ENCODE measurements at regions not wholly inside any gene's neighbourhood (a gene's known extent, or its start where the extent isn't known, plus 50 kb on each side); places are given as distances from the start of the nearest gene placed in this dataset.

- ATAC-seq (ENCODE audit: insufficient number of reproducible peaks, low FRiP score, low read depth), result no peak
- Histone ChIP-seq H3K4me1 (ENCODE audit: control insufficient read depth in 1 of 2, low read depth in 2 of 2) (no peaks in the 10 kb centered on the region), H3K9me3 (no peaks in the 10 kb centered on the region), H3K36me3 (no peaks in the 10 kb centered on the region), H3K4me3 (no peak overlapping the region), H3K27ac (no peak overlapping the region), H3K27me3 (replicated peaks; ENCODE audit: insufficient read depth) (no peaks in the 10 kb centered on the region)
- DNase-seq (ENCODE audit: low spot score), result no peak
- TF ChIP-seq, protein P1, sequence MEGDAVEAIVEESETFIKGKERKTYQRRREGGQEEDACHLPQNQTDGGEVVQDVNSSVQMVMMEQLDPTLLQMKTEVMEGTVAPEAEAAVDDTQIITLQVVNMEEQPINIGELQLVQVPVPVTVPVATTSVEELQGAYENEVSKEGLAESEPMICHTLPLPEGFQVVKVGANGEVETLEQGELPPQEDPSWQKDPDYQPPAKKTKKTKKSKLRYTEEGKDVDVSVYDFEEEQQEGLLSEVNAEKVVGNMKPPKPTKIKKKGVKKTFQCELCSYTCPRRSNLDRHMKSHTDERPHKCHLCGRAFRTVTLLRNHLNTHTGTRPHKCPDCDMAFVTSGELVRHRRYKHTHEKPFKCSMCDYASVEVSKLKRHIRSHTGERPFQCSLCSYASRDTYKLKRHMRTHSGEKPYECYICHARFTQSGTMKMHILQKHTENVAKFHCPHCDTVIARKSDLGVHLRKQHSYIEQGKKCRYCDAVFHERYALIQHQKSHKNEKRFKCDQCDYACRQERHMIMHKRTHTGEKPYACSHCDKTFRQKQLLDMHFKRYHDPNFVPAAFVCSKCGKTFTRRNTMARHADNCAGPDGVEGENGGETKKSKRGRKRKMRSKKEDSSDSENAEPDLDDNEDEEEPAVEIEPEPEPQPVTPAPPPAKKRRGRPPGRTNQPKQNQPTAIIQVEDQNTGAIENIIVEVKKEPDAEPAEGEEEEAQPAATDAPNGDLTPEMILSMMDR (IDR thresholded peaks at IDR 0.05), result no peak
These were observed 100.4 kb downstream of the PXDC1 start for GRCh38 chr6:3650959-3651697.

DNA sequence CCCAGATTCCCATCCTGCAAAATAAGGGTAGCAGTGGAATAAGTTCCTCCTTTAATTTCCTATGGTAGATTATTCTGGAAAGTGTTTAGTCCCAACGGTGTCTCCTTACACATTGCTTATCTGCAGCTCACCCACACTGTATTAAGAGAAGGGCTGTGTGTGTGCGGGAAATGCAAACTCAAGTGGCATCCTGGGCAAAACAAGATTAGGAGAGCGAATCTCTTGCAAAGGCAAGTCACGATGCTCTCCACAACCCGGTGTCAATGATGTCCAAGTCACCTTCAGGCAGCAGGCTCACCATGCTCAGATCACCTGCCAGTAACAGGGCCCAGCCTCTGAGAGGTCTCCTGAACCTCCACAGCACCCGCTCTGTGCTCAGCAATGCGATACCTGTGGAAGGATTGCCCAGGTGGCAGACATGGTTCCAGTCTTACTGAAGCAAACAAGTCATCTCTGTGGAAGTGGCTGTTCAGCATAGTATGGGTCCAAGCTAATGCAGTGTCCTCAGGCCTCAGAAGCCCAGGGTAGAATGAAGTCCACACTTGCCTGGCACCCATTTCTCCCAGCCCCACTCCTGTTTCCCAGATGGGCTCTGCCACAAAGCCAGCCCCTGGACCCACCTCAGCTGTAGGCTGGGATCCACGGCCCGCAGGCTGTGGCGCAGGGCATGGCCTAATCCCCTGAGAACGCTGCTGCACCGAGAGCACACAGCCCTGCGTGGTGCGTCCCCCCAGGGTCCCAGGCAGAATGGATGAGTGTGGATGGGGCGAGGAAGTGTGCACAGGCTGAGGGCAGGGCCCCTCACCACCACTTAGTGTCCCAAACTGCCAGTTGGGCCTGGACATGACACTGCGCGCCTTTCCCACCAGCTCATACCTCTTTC is 101.2 kb downstream of the PXDC1 start:
- no peaks in the 10 kb centered on the region for H3K4me1 ChIP-seq (ENCODE audit: control insufficient read depth in 1 of 2, low read depth in 2 of 2)
- TF ChIP-seq, protein P1 (IDR thresholded peaks at IDR 0.05), result no peak
- no peaks in the 10 kb centered on the region for H3K9me3 ChIP-seq
- no peak overlapping the region for H3K4me3 ChIP-seq
- H3K27ac ChIP-seq, result no peak overlapping the region
- no peaks in the 10 kb centered on the region for H3K36me3 ChIP-seq
- no peaks in the 10 kb centered on the region for H3K27me3 ChIP-seq (replicated peaks; ENCODE audit: insufficient read depth)
- DNase-seq (ENCODE audit: low spot score), result no peak
- ATAC-seq (ENCODE audit: insufficient number of reproducible peaks, low FRiP score, low read depth), result no peak

DNA sequence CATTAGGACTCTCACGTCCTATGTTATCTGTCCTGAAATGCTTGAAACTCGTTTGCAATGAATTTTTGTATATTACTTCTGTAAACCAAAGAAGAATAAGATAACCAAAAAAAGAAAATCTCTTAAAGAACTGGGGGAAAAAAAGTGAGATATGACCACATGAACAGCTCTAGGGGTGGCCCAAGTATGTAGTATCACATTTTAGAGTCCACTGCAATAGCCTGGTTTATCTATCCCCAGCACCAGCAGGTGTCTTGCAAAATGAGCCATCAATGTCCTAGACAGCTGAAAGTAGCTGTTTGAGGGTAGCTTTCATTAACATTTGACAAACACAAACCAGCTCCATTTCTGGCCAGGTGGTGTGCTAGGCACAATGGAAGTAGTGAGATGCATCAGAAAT is 102.8 kb downstream of the PXDC1 start:
- TF ChIP-seq, protein P1 (IDR thresholded peaks at IDR 0.05), result no peak
- Histone ChIP-seq H3K27me3 (replicated peaks; ENCODE audit: insufficient read depth) (no peaks in the 10 kb centered on the region), H3K4me1 (ENCODE audit: control insufficient read depth in 1 of 2, low read depth in 2 of 2) (no peaks in the 10 kb centered on the region), H3K27ac (no peak overlapping the region), H3K36me3 (no peaks in the 10 kb centered on the region), H3K4me3 (no peak overlapping the region), H3K9me3 (no peaks in the 10 kb centered on the region)
- no peak for DNase-seq (ENCODE audit: low spot score)
- no peak for ATAC-seq (ENCODE audit: insufficient number of reproducible peaks, low FRiP score, low read depth)

DNA sequence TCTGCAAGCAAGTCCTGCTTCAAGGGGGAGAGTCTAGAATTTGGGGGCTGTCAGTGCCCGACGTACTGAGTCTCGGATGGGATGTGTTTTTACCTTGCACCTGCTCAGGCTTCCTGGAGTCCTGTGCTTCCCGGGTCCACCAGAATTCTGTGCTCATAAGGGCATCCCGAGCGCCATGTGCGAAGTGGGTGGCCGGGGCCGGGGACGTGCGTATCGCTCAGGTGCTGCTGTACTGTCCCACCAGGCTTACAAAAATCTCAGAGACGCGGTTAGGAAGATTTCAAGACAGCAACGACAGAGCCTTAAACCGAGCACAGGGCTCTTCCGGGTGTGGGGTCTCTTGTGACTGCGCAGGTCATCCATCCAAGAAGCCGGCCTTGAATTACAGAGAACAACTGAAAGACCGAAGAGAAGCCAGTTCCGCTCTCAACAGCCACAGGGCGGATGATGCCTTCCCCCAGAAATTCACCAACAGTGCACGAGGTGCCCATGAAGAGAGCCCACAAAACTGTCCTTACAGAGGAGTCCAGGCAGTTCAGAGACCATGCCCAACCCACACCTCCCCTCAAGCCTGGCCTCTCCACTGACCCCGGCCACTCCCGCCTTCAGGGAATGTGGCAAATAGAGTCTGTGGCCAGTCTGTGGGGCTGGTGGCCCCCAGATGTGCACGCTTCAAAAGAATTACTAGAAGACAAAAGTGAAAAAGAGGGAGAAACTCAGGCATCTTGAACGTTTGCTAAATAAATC is 104.7 kb downstream of the PXDC1 start:
- no peaks in the 10 kb centered on the region for H3K4me1 ChIP-seq (ENCODE audit: control insufficient read depth in 1 of 2, low read depth in 2 of 2)
- H3K27me3 ChIP-seq (replicated peaks; ENCODE audit: insufficient read depth), result no peaks in the 10 kb centered on the region
- no peaks in the 10 kb centered on the region for H3K36me3 ChIP-seq
- H3K27ac ChIP-seq, result no peak overlapping the region
- ATAC-seq (ENCODE audit: insufficient number of reproducible peaks, low FRiP score, low read depth) (no peak), DNase-seq (ENCODE audit: low spot score) (no peak)
- no peaks in the 10 kb centered on the region for H3K9me3 ChIP-seq
- TF ChIP-seq, protein P1 (IDR thresholded peaks at IDR 0.05), result no peak
- no peak overlapping the region for H3K4me3 ChIP-seq

GRCh38 chr6:3644739-3645012 is 106.8 kb downstream of the PXDC1 start:
- TF ChIP-seq, protein P1 (IDR thresholded peaks at IDR 0.05), result no peak
- Histone ChIP-seq H3K4me1 (ENCODE audit: control insufficient read depth in 1 of 2, low read depth in 2 of 2) (no peaks in the 10 kb centered on the region), H3K27ac (no peak overlapping the region), H3K9me3 (no peaks in the 10 kb centered on the region), H3K4me3 (no peak overlapping the region), H3K27me3 (replicated peaks; ENCODE audit: insufficient read depth) (no peaks in the 10 kb centered on the region), H3K36me3 (no peaks in the 10 kb centered on the region)
- ATAC-seq (ENCODE audit: insufficient number of reproducible peaks, low FRiP score, low read depth) (no peak), DNase-seq (ENCODE audit: low spot score) (no peak)

All from thoracic aorta (tissue), 2 donors.